K562 (cell line): ENCODE measurements at regions not wholly inside any gene's neighbourhood (a gene's known extent, or its start where the extent isn't known, plus 50 kb on each side); places are given as distances from the start of the nearest gene placed in this dataset.

Source experiments
- ATAC-seq: fragments of 200-7000 bp; cut with Tn5 transposase; 3 replicates; pipeline ENCODE4 v1.9.1; 2020; ENCODE audit warnings: moderate library complexity
- BruUV-seq: library from RNA; stranded (reverse); fragments of 400-500 nt; replicated peaks from 2 replicates; lab custom pipeline; 2021; lab: Mats Ljungman, UMichigan
- CTCF ChIA-PET: fragments of 300-600 bp; formaldehyde crosslinking; extraction: SDS; loops from one replicate; lab custom pipeline; 2021; ENCODE audit warnings: low intra/inter-chr PET ratio; lab: Yijun Ruan, JAX
- POLR2A ChIA-PET: fragments of 300-600, 350-650 bp; sonication (Branson Sonifier 250); formaldehyde crosslinking; extraction: SDS; loops from one replicate; lab custom pipeline; 2021; ENCODE audit warnings: antibody characterized with exemption, inconsistent platforms; lab: Yijun Ruan, JAX
- DNase-seq, 4 experiments: peaks; one replicate each; pipeline versions ENCODE4 v3.0.0 to v3.0.0-alpha.2; 2011 to 2018; ENCODE audit warnings: low spot score in 3 of 4, mixed read lengths in 3 of 4; ENCODE audit errors: extremely low read depth in 1 of 4
- FAIRE-seq: peaks from 2 replicates; lab custom pipeline; 2011; peaks lifted over from hg19 to GRCh38; lab: Jason Lieb, UNC
- H2AFZ ChIP-seq: 2 replicates; pipeline ENCODE4 v1.6.0; 2011; ENCODE audit warnings: low read depth, low read length, control low read depth, inconsistent platforms
- H3K27ac ChIP-seq: fragments of 200-600 bp; 3 replicates; pipeline ENCODE4 v1.8.0; 2011; ENCODE audit warnings: low read depth, mild to moderate bottlenecking, control low read depth, inconsistent platforms, low read length, moderate library complexity, mixed read lengths; ENCODE audit errors: extremely low read depth
- H3K27me3 ChIP-seq, 2 experiments: fragments of 300-600 bp in 1 of 2; 2 replicates in 1 of 2; 3 replicates in 1 of 2; pipeline versions ENCODE4 v1.6.0 to v1.8.0; 2011; ENCODE audit warnings: inconsistent platforms in 2 of 2, low read length in 2 of 2, mild to moderate bottlenecking in 1 of 2, mixed read lengths in 1 of 2, moderate library complexity in 1 of 2; ENCODE audit not compliant: control insufficient read depth in 2 of 2, insufficient read depth in 2 of 2
- H3K36me3 ChIP-seq: fragments of 300-600 bp; 3 replicates; pipeline ENCODE4 v1.8.0; 2011; ENCODE audit warnings: mild to moderate bottlenecking, low read length, inconsistent platforms; ENCODE audit not compliant: control insufficient read depth, insufficient read depth
- H3K4me1 ChIP-seq, 2 experiments: fragments of 200-600 bp in 1 of 2; replicated peaks in 1 of 2; 2 replicates in 1 of 2; 3 replicates in 1 of 2; pipeline versions ENCODE4 v1.5.1 to v1.8.0; 2011; ENCODE audit warnings: inconsistent platforms in 2 of 2, low read length in 2 of 2, mild to moderate bottlenecking in 1 of 2, mixed read lengths in 1 of 2, moderate library complexity in 1 of 2; ENCODE audit not compliant: control insufficient read depth in 2 of 2, insufficient read depth in 2 of 2
- H3K4me2 ChIP-seq: 2 replicates; pipeline ENCODE4 v1.6.1; 2011; ENCODE audit warnings: low read length, control low read depth, inconsistent platforms, mixed read lengths; ENCODE audit not compliant: insufficient read depth
- H3K4me3 ChIP-seq: fragments of 200-600 bp; sonication (generic), shearing (Covaris generic); 2 replicates; pipeline ENCODE4 v1.5.1; 2016; ENCODE audit warnings: control low read depth, inconsistent platforms
- H3K79me2 ChIP-seq: fragments of 200-600 bp; 3 replicates; pipeline ENCODE4 v1.8.0; 2011; ENCODE audit warnings: low read length, inconsistent platforms; ENCODE audit not compliant: control insufficient read depth, insufficient read depth
- H3K9ac ChIP-seq, 2 experiments: 2 replicates each; pipeline versions ENCODE4 v1.6.0 to v1.6.1; 2011; ENCODE audit warnings: low read depth in 2 of 2, low read length in 2 of 2, control low read depth in 1 of 2, inconsistent platforms in 1 of 2, mild to moderate bottlenecking in 1 of 2, mixed read lengths in 1 of 2; ENCODE audit not compliant: insufficient read depth in 1 of 2
- H3K9me1 ChIP-seq: one replicate; pipeline ENCODE4 v1.6.0; 2011; ENCODE audit warnings: inconsistent platforms, mild to moderate bottlenecking, low read length, moderate library complexity; ENCODE audit not compliant: control insufficient read depth, insufficient read depth
- H3K9me3 ChIP-seq: replicated peaks from 2 replicates; pipeline ENCODE4 v1.5.1; 2011; ENCODE audit warnings: low read depth, low read length, inconsistent platforms; ENCODE audit not compliant: control insufficient read depth, insufficient read depth
- H4K20me1 ChIP-seq: replicated peaks from 2 replicates; pipeline ENCODE4 v1.6.1; 2011; ENCODE audit warnings: low read length, inconsistent platforms, mixed read lengths; ENCODE audit not compliant: control insufficient read depth, insufficient read depth
- ARID1B ChIP-seq: fragments of 450-650 bp; IDR thresholded peaks from 2 replicates; pipeline ENCODE4 v1.6.1; 2016; ENCODE audit warnings: antibody characterized with exemption, mild to moderate bottlenecking, inconsistent platforms
- ARID3A ChIP-seq: IDR thresholded peaks from 2 replicates; pipeline ENCODE4 v1.6.1; 2012; ENCODE audit warnings: low read depth, low read length, improper control_type of control experiment, borderline replicate concordance
- CBFA2T2 ChIP-seq: fragments of 450-650 bp; conservative IDR thresholded peaks from 2 replicates; pipeline ENCODE4 v1.6.1; 2017; ENCODE audit warnings: mild to moderate bottlenecking
- CBFA2T3 ChIP-seq: fragments of 450-650 bp; IDR thresholded peaks from 2 replicates; pipeline ENCODE4 v1.6.1; 2017
- EGR1 ChIP-seq: fragments of 450-650 bp; conservative IDR thresholded peaks from 2 replicates; pipeline ENCODE4 v1.6.1; 2017; ENCODE audit warnings: mild to moderate bottlenecking
- FOXA3 ChIP-seq, 2 experiments: fragments of 450-650 bp in 1 of 2; sonication (generic) in 1 of 2; formaldehyde crosslinking; IDR thresholded peaks in 1 of 2; conservative IDR thresholded peaks in 1 of 2; 2 replicates each; pipeline versions ENCODE4 v1.4.0 to v1.8.0; 2020 to 2022; ENCODE audit warnings: mild to moderate bottlenecking in 2 of 2, missing genetic modification reagents in 1 of 2
- GABPB2 ChIP-seq: fragments of 250-450 bp; sonication (Bioruptor Pico); conservative IDR thresholded peaks from 2 replicates; pipeline ENCODE4 v1.5.1; 2021; ENCODE audit warnings: mild to moderate bottlenecking
- GTF2B ChIP-seq: IDR thresholded peaks from 2 replicates; pipeline ENCODE4 v1.6.1; 2011; ENCODE audit not compliant: insufficient read length; ENCODE audit errors: extremely low read depth
- HIVEP1 ChIP-seq: fragments of 250-450 bp; sonication (Bioruptor Pico); IDR thresholded peaks from 2 replicates; pipeline ENCODE4 v1.4.0; 2020; ENCODE audit warnings: mild to moderate bottlenecking
- MAZ ChIP-seq, 2 experiments: fragments of 450-650 bp in 1 of 2; sonication (generic) in 1 of 2; formaldehyde crosslinking; IDR thresholded peaks in 1 of 2; conservative IDR thresholded peaks in 1 of 2; 2 replicates each; pipeline versions ENCODE4 v1.4.0 to v1.5.0; 2020; ENCODE audit warnings: mild to moderate bottlenecking in 1 of 2, missing genetic modification reagents in 1 of 2
- NFE2L1 ChIP-seq: fragments of 450-650 bp; IDR thresholded peaks from 2 replicates; pipeline ENCODE4 v1.6.1; 2016; ENCODE audit warnings: missing genetic modification characterization, low read depth, mild to moderate bottlenecking, missing compliant biosample characterization, moderate library complexity, borderline replicate concordance
- POLR2AphosphoS2 ChIP-seq: IDR thresholded peaks from 2 replicates; pipeline ENCODE4 v1.6.1; 2012; ENCODE audit warnings: low read length, improper control_type of control experiment
- TCF3 ChIP-seq: sonication (generic); formaldehyde crosslinking; IDR thresholded peaks from 2 replicates; pipeline ENCODE4 v1.4.0; 2020; ENCODE audit warnings: mild to moderate bottlenecking, missing genetic modification reagents
- TEAD1 ChIP-seq, 2 experiments: fragments of 450-650 bp in 1 of 2; sonication (generic) in 1 of 2; formaldehyde crosslinking; IDR thresholded peaks; 2 replicates each; pipeline versions ENCODE4 v1.4.0 to v1.8.0; 2020 to 2022; ENCODE audit warnings: mild to moderate bottlenecking in 2 of 2, missing genetic modification reagents in 1 of 2
- ZBTB7A ChIP-seq: IDR thresholded peaks from 2 replicates; pipeline ENCODE4 v1.6.1; 2011; ENCODE audit warnings: low read depth, mild to moderate bottlenecking, low read length, moderate library complexity, borderline replicate concordance; ENCODE audit not compliant: control insufficient read depth
- ZNF133 ChIP-seq: fragments of 250-450 bp; sonication (Bioruptor Pico); IDR thresholded peaks from 2 replicates; pipeline ENCODE4 v1.4.0; 2020; ENCODE audit warnings: mild to moderate bottlenecking
- ZNF41 ChIP-seq: fragments of 250-450 bp; sonication (Bioruptor Pico); conservative IDR thresholded peaks from 2 replicates; pipeline ENCODE4 v1.4.0; 2020; ENCODE audit warnings: mild to moderate bottlenecking
- WGBS: fragments of 100-300 bp; shearing (Covaris generic); methylation state at CpG from one replicate; pipeline ENCODE4 v1.1.6; 2016; ENCODE audit warnings: low coverage, mixed read lengths; ENCODE audit not compliant: insufficient coverage; ENCODE audit errors: missing lambda C conversion rate; 5-methylcytosine and 5-hydroxymethylcytosine counted together
- in situ Hi-C: fragments of 300-500 bp; cut with MboI; formaldehyde crosslinking; loops from 4 replicates; pipeline ENCODE4 v1.15.0; 2018; ENCODE audit warnings: inconsistent platforms, mixed read lengths
- intact Hi-C: fragments of 100-400 bp; cut with micrococcal nuclease; formaldehyde crosslinking; loops from 2 replicates; pipeline ENCODE4 v1.14.2; 2022

GRCh38 chr15:95259513-95259912 lies 1028.2 kb downstream of the MCTP2 start (continued):
- TF ChIP-seq FOXA3 (CRISPR knock-in tag; conservative IDR thresholded peaks at IDR 0.05 in 1 of 2, IDR thresholded peaks at IDR 0.05 in 1 of 2) (peak in 1 of 2 experiments; percentile 75; a peak in 2 of 4 replicates), ARID3A (0 out of 2 replicates have a peak, but pooled peaks have one; percentile 31)

GRCh38 chr15:95259965-95260364 lies 1028.6 kb downstream of the MCTP2 start:
- Histone ChIP-seq H3K9me3 (no peaks in the 10 kb centered on the region), H3K9me1 (no peaks in the 10 kb centered on the region), H3K27ac (no peak overlapping the region), H4K20me1 (no peaks in the 10 kb centered on the region), H3K9ac (peak overlapping the region in 1 of 2 experiments; percentile 6; a peak in 1 of 4 replicates), H3K4me1 (peaks cover 0 to 4% of the 10 kb centered on the region in 2 experiments; a peak in 3 of 5 replicates), H3K4me2 (peak overlapping the region; percentile 45), H2AFZ (peak overlapping the region; percentile 36; the same call in 1 of the 2 replicates), H3K36me3 (no peaks in the 10 kb centered on the region), H3K4me3 (no peak overlapping the region), H3K27me3 (no peaks in the 10 kb centered on the region; a peak in 1 of 5 replicates), H3K79me2 (no peaks in the 10 kb centered on the region)
- in situ Hi-C loops (loop anchor here (10.0 kb wide), 1 partner anchor 1975 kb away; no protein-coding TSS in a partner anchor), intact Hi-C loops (loop anchor here (1.0 to 5.0 kb wide), 5 partner anchors 88 to 1977 kb away; no protein-coding TSS in a partner anchor)
- ATAC-seq = peak; percentile 79
- BruUV-seq = no TSS peak
- ChIA-PET POLR2A (interaction anchor here (0.5 to 1.5 kb wide), 4 partner anchors 10 to 54 kb away, joined by 3 to 4 read pairs (median 3); no protein-coding TSS in a partner anchor), CTCF (interaction anchor here (0.9 kb wide), 1 partner anchor 44 kb away, joined by 3 read pairs; no protein-coding TSS in a partner anchor)
- FAIRE-seq = no peak
- TF ChIP-seq HIVEP1 (CRISPR knock-in tag) = no peak
- no peak for TF ChIP-seq ZNF133 (CRISPR knock-in tag)
- TF ChIP-seq MAZ (CRISPR knock-in tag; conservative IDR thresholded peaks at IDR 0.05 in 1 of 2, IDR thresholded peaks at IDR 0.05 in 1 of 2) = no peak
- TF ChIP-seq POLR2AphosphoS2 = no peak
- no peak for TF ChIP-seq ZNF41 (CRISPR knock-in tag)
- 0 out of 2 replicates have a peak, but pooled peaks have one; percentile 23 for TF ChIP-seq ARID1B
- no peak for TF ChIP-seq TEAD1 (CRISPR knock-in tag; IDR thresholded peaks at IDR 0.05)
- TF ChIP-seq EGR1 = peak; percentile 63
- peak; percentile 57 for TF ChIP-seq CBFA2T3
- TF ChIP-seq ZBTB7A = no peak
- no peak for TF ChIP-seq NFE2L1
- TF ChIP-seq TCF3 (CRISPR knock-in tag) = peak; percentile 9; the same call in 1 of the 2 replicates
- TF ChIP-seq GABPB2 (CRISPR knock-in tag) = no peak
- no peak for TF ChIP-seq GTF2B
- peak; percentile 37 for TF ChIP-seq CBFA2T2
- peak; percentile 18 to 65 (median 44) for DNase-seq
- WGBS = 4% methylated on average over 3 of the region's 3 CpGs
